Sigmoid colon (tissue), 4 donors: ENCODE measurements at regions not wholly inside any gene's neighbourhood (a gene's known extent, or its start where the extent isn't known, plus 50 kb on each side); places are given as distances from the start of the nearest gene placed in this dataset.
"Not testable (repeated sequence)": the region's sequence is repeated elsewhere in the genome, so short reads cannot be mapped to it uniquely, and the experiment has no call there.

Source experiments
- CTCF ChIP-seq, 4 experiments: fragments of 450-650 bp in 3 of 4; fragments of 200-600 bp in 1 of 4; IDR thresholded peaks; one replicate each; pipeline ENCODE4 v1.5.1; 2016 to 2019; ENCODE audit warnings: antibody characterized with exemption in 4 of 4, mild to moderate bottlenecking in 3 of 4, moderate library complexity in 2 of 4
- POLR2A ChIP-seq, 2 donors: fragments of 450-650 bp; IDR thresholded peaks; one replicate each; pipeline ENCODE4 v1.6.1; 2016; ENCODE audit warnings: antibody characterized with exemption in 2 of 2, mild to moderate bottlenecking in 2 of 2, moderate library complexity in 2 of 2
- POLR2AphosphoS5 ChIP-seq, 4 donors: sonication (generic); formaldehyde crosslinking; IDR thresholded peaks; one replicate each; pipeline ENCODE4 v1.6.1; 2017; ENCODE audit warnings: antibody characterized with exemption in 4 of 4

GRCh38 chr14:98934569-98934968 lies 337.4 kb downstream of the BCL11B start:
- TF ChIP-seq POLR2A, CTCF, POLR2AphosphoS5 (IDR thresholded peaks at IDR 0.05): not testable (repeated sequence)
